Globus pallidus (tissue), 1 donor: ENCODE measurements at regions not wholly inside any gene's neighbourhood (a gene's known extent, or its start where the extent isn't known, plus 50 kb on each side); places are given as distances from the start of the nearest gene placed in this dataset.
A peak's percentile ranks its signal among the peaks of the same experiment; 100 is the strongest.

Experiments used
- DNase-seq: peaks from one replicate; pipeline ENCODE4 v3.0.0-alpha.2; 2015; ENCODE audit warnings: low spot score

GRCh38 chr16:85990861-85991301 is 91.9 kb downstream of the IRF8 start:
- no peak for DNase-seq

DNA sequence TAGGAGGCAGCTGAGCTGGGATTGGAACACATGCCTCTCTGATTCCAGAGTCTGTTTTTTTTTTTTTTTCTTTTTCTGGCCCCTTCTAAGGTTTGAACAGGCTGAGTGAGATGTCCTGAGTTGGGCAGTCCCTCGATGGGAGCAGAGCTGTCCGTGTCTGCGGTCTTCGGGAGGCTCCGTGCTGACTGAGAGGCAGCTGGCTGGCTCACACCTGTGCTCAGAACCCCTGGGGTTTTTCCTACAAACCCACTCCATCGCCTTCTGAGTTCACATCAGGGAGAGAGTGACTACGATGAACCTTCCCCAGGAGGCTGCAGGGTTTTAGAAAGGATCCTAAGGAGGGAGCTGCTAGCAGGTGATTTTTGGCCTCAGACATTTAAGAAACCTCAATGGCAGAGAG is 92.5 kb downstream of the IRF8 start:
- DNase-seq = no peak

- DNase-seq = no peak
These were observed 92.9 kb downstream of the IRF8 start for GRCh38 chr16:85991856-85992255.

GRCh38 chr16:85992359-85992758 is 93.4 kb downstream of the IRF8 start:
- DNase-seq = no peak

DNA sequence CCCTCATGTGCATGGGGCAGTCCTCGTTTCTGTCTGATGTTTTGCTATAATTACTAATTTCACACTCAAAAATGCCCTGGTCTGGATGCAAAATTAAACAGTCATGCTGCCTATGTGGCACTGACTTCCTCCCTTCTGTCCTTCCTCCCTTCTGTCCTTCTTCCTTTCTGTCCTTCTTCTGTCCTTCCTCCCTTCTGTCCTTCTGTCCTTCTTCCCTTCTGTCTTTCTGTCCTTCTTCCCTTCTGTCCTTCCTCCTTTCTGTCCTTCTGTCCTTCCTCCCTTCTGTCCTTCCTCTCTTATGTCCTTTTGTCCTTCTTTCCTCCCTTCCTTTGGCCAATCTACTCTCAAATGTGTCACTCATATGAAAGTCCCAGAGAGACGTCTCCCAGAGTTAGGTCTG is 93.8 kb downstream of the IRF8 start:
- no peak for DNase-seq

DNA sequence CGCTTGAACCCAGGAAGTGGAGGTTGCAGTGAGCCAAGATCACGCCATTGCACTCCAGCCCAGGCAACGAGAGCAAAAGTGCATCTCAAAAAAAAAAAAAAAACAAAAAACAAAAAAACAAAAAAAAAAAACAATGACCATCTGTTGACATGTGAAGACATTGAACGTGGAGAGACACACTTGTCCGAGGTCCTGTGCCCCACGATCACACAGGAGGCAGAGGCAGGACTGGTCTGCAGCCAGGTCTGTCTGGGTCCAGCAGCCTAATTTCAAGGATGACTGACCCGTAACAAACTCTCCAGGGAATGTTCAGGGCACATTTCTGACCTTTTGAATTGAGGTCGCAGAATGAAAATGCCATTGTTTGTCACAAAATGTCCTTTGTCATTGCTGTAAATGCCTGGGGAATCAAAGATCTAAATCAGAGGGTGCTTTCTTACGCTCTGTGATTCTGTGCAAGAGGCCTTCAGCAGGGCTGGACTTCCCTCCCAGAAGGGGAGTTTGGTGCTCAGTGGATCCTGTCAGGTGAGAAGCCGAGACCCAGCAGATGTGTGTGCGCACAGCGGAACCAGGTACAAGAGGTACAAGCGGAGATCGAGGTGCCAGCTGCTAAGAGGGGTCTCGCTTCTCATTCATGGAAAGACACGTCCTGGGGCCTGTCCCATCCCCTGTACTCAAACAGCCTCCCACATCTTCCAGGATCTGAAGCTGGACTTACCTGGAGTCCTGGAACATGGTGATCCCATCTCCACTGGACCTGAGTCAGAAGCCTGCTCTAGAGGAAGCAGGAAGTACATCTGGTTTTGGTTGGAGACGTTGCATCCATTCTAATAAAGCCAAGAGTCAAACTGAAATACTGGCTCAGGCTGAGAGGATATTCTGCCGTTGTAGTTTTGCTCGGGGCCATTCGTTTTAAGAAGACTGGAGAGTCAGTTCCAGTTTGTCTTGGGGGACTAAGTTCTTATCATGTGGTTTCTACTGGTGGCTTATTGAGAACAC is 95.8 kb downstream of the IRF8 start:
- DNase-seq = peak; percentile 48

GRCh38 chr16:85995541-85996423 is 96.8 kb downstream of the IRF8 start:
- no peak for DNase-seq

DNA sequence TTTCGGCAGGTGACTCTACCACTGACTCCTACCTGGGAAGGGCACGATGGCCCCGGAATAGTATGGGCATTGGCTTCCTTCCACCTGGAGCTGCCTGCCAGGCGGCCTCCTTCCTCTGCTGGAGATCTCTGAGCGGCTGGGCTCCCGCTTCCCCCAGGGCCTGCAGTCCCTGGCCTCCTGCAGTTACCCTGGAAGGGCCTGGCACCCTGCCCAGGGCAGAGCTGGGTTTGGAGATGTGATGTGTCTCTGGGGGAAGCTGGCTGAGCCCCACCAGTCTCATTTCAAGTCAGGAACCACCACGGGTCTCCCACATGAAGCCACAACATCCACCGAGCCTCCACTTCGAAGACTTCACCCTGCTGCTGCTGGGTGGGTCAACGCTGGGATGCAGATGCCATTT is 97.9 kb downstream of the IRF8 start:
- no peak for DNase-seq

GRCh38 chr16:85998171-85998867 is 99.4 kb downstream of the IRF8 start:
- DNase-seq = no peak

DNA sequence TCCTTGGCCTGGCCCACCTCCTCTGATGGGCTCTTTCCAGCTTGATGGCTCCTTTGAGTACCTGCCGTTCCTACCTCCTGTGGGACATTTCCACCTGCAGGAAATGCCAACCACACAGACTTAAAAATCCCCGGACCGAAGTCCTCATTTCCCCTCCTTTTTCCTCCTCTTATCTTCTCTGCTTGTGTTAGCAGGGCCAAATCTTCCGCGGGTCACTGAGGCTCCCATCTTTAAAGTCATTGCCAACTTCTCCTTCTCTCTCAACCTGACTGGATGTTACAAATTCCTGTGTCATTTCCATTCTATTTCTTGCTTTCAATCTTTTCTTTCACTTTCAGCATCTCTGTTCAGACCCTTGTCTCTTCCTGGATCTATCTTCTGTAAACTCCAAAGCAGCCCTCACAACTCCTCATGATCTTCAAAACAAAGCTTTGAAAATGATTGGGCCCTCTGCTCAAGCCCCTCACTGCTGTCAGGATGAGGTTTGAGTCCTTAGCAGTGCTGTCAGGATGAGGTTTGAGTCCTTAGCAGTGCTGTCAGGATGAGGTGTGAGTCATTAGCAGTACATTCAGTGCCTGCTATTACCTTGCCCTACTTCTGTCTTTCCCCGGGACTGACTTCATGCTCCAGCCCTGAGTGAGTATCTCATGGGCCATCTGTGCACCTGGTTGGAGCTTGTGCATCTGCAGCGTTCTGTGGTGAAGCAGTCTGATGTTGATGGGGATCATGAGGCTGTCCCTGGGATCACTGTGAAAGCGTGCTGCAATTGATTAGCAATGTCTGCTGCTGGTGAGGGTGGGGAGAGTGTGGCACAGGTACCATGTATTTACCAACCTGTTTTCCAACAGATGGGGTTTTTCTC is 100.1 kb downstream of the IRF8 start:
- no peak for DNase-seq

- no peak for DNase-seq
These were observed 100.8 kb downstream of the IRF8 start for GRCh38 chr16:85999778-86000177.

DNA sequence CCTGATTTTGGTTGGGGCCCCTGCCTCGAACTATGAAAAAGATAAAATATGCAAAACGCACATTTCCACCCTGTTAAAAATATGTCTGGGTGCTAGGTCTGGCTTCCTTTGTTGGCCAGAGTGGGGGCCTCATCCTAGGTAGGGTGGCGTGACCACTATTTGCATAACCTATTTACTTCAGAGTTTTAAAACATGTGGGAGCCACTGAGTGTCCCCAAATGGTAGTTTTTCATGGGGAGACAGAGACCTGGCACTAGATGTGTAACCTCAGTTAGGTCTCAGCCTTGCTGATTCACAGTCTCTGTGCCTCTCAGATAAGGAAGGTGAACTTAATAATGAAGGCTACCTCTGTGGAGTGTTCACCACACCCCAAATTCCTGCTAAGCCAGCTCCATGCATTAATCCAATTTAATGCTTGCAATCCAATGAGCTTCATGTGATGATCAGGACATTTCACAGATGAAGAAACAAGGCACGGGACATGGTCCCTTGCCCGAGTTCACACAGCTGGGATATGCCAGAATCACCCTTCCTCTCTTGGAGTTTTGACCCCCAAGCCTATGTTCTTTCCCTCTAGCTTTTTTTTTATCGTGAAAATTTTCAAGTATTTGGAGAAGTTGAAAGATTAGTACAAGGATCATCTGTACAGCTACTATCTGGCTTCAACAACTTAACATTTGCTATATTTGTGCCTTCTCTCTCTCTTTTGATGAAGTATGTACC is 103.4 kb downstream of the IRF8 start:
- no peak for DNase-seq

DNA sequence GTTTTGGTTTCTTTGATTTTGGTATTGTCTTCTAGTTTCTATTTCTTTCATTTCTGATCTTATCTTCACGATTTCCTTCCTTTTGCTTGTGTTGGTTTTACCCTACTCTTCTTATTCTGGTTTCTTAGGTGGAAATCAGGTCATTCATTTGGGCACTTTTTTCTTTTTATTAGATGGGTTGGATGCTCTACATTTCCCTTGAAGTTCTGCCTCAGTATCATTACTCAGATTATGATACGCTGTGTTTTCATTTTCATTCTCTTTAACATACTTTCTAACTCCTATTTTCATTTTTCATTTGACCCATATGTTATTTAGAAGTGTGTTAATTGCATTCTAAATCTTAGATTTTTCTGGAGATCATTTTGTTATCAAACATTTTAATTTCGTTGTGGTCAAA is 108.6 kb downstream of the IRF8 start:
- no peak for DNase-seq

- DNase-seq = no peak
These were observed 111.7 kb downstream of the IRF8 start for GRCh38 chr16:86010680-86011141.

DNA sequence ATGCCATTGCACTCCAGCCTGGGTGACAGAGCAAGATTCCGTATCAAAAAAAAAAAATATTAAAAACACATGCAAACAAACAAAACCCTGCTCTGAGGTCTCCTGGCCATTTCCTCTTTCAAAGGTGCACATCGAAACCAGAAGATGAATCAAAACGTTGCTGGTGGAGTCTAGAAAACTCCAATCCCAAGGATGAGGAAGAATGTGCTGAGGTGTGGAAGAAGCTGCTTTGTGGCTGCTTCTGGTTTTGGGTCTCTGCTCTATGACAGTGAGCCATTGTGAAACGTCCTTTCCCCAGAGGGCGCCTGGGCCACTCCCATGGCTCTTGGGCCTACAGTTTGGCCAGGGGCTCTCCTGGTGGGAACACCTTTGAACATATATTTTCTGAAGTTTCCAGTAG is 112.6 kb downstream of the IRF8 start:
- no peak for DNase-seq

DNA sequence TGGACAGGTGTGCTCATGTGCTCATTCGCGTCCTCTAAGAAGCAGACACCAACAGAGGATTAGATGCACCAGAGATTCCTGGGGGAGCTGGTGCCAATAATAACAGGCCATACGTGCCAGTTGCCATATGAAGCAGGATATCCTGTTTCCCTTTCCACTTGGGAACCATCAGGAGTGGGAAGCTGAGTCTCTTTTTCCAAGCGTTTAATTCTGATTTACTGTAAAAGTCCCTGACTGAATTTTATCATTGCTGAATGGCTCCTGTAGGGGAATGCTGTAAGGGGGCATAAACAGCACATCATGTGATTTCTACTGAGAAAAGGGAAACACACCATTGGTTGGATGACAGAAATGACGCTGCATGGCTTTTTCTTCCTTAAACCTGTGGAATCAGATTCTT is 113.3 kb downstream of the IRF8 start:
- DNase-seq = no peak

- no peak for DNase-seq
These were observed 114.9 kb downstream of the IRF8 start for GRCh38 chr16:86013867-86014266.

GRCh38 chr16:86015606-86016005 is 116.6 kb downstream of the IRF8 start:
- DNase-seq = no peak

DNA sequence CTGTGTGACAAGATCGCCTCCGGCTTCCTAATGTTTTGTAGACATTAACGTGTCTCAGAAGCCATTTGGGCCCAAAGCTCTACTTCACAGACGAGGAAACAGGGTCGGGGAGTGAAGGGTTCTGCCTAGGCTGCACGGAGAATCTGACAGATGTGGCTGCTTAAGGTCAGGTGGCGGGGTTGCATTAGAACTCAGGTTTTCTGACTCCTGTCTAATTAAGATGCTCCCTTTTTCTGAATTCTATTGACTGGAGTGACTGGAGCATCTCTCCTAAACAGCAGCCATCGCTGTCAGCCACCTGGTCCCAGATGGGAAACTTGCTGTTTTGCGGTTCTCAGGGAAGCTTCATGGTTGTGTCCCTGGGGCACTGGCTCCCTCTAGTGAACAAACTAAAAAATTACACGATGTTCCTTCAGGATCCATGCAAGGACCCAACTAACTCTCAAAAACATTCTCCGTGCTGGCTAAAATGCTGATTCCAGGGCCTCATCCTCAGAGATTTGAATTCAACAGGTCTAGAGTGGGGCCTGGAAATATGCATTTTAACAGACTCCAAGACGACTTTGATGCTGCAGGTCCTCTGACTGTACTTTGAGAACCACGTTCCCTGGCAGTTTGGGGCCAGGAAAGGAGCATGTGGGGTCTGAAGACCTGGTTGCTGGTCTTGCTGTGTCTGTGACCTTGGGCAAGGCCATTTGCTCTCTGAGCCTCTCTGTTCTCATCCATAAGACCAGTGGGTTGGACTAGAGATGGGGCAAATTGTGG is 117.4 kb downstream of the IRF8 start:
- peak; percentile 46 for DNase-seq

DNA sequence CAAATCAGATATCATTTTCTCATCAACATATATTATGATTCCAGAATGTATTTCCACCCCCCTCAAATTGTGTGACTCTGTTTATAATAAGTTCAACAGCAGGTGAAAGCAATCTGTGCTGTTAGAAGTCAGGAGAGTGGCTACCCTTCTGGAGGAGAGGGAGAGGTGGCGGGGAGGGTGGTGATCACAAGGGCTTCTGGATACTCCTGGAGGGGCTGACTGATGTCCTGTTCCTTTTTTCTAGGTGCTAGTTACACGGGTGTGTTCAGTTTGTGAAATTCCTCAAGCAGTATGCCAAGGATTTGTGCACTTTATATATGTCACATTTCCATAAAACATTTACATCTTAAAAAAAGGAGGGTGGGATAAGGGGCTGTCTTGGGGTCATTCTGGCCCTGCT is 119.1 kb downstream of the IRF8 start:
- DNase-seq = no peak
